Stimulated activated CD4-positive, alpha-beta T cell treated with anti-CD3 and anti-CD28 coated beads, Interleukin-12 subunit alpha, Interleukin-12 subunit beta, amount 100 ng/mL, for 4 hours (primary cell): ENCODE measurements at regions not wholly inside any gene's neighbourhood (a gene's known extent, or its start where the extent isn't known, plus 50 kb on each side); places are given as distances from the start of the nearest gene placed in this dataset.

Experiments
- DNase-seq: peaks from one replicate; pipeline ENCODE4 v3.0.0-alpha.2; 2020

DNA sequence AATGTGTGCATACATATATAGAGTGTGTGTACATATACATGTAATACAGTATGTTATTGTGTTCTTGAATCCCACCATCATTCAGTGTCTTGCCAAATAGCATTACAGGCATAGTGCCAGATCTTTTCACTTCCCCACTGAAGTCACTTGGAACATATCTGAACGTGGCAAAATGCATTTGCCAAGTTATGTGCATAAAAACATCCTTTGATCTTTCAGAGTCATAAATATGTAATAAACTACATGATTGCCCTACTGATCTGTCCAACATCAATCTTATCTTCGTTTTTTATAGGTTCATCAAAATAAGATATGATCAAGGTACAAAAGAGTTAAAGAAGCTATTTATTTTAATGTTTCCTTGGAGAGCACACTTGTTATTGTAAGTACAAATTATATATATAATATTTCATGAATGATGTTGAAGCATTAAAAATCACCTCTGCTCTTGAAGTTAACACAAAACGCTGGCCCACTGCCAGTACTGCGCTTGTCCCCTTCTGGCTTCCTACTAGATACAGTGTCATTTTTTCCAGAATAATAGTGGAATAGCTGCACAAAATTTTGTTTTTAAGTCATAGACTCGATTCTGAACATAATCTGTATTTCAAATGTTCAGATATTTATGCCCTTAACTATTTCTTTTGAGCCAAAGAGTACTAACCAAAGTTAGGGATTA is 549.5 kb upstream of the ARRDC4 start:
- no peak for DNase-seq

DNA sequence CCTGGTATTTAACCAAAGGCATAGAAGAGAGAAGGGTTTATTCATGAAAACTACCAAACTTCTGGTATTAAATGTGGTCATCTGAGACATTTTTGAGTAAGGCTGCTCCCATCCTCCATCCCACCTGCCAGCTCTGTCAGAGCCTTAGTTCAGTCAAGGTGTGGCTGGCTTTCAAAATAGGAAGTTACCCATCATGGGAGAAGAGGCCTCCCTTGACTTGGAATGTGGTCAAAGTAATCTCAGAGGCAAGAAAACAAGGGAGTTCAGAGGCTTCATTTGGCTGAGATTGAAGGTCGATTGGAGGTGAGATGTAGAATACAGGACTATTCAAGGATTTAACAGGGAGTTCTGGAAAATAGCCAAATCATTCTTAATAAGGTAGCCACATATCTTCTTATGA is 540.4 kb upstream of the ARRDC4 start:
- no peak for DNase-seq

DNA sequence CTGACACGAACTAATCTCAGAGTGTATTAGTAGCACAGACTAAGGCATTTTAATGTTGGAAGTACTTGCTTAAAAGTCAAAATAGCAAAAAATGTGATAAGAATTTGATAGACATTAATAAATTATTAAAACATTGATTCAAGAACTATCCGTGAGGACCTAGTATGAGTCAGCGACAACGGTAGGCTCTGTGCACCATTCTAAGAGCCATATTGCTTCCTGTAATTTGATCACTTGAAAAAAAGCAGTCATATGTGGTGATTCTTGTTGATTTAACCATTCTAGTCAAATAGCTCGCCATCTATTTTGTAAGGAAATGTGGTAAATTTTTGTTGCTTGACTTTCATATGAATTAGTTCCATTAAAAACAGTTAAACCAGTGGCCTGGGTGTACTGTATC is 534.9 kb upstream of the ARRDC4 start:
- DNase-seq: no peak

DNA sequence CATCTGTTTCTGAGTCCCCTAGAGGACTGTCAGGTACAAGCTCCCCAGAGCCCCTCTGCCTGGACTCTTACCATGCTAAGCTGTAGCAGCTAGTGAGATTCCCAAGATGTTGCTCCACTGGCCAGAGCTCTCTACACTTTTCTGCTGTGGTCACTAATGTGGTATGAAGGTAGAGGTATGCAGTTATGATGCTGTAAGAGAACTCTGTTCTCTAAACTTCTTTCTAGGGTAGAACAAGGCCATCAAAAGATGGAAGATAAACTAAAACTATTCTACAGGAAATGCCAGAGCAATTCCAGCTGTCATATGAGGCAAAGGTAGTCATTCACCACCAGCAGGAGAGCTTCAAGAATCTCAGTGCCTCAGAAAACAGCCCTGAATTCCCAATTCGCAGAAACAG is 517.4 kb upstream of the ARRDC4 start:
- DNase-seq: no peak

DNA sequence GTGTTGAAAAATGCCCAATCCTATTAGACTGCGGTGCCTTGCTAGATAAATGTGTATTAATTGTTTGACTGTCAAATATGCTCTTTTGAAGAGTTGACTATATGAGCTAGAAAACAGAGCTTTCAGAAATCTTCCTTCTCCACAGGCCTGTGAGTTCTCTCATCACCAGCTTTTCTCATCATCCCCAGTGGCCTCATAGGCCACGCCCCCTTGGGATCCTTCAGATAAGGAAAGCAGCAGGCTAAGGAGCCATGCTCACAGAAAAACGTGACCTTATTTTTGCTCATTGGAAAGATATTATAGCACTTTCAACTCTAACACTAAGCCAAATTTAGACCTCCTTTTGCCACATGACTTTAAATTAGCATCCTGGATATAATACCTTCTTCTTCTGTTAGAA is 514.4 kb upstream of the ARRDC4 start:
- no peak for DNase-seq

DNA sequence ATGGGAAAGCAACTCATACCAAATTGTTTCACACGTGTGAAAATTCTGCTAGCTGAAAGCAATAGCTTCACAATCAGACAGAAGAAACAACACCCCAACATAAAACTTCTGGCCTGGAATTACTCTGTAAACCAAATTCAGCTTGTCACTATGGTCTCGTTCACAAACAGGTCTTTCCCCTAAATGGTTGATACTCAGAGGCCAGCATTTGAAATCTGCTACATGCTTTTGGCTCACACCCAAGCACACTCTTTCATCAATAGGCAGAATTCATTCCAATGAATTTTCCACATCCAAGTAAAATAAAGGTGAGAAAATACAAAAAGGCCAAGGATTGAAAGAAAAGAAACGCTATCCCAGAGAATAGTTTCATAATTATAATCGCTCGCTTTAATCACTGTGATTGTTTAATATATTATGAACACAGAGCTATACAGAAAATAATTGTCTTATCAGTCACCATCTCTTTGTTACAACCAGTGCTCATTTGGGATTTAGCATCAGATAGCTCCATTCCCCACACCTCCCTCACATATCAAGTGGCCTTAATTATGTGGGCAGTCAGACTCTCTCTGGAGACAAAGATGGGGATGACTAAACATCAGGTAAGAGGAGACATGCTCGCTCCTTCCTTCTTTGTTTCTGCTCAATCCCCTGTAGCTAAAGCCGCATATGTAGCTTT is 503.8 kb upstream of the ARRDC4 start:
- DNase-seq: no peak

DNA sequence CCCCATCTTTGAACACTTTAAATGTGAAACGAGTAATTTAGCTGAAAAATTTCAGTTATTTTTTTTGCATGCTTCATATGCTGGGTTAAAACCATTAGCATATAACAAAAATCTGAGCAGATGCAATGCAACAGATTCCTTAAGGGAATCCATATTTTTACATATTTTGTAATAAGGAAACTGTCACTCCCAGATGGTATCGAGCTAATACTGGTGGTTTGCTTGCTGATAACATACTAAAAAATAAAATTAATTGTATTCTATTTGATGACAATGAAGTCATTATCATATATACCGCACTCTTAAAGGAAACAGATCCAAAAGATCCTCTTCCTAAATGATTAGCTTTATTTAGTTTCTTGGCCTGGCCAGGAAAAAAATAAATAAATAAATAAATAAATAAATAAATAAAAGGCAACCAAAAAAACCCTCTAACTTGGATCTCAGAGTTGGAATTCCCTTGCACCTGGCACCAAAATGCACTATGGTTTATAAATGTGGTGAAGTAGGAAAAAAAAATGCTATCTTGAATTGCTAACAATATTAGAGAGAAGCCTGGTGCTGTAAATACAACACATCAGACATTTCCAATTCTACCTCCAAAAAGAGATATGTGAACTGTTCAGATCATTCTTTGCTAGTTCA is 503.2 kb upstream of the ARRDC4 start:
- no peak for DNase-seq

DNA sequence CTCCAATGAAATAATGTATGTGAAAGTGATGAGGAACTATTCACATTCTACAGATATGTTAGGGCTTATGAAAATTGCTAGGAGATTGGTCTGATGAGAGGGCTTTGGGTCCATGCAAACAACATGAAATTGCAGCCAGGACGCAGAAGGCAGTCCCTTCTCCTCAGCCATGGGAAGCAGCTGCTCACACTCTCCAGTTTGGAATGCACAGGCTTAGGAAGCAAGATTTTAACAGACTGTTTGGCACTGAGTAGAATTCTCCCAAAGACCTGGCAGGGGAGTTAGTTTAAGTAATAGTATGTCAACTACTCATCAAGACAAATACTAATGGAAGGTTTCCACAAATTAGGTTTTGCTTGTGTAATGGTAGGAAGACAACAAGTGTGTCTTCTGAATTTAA is 500.7 kb upstream of the ARRDC4 start:
- no peak for DNase-seq

DNA sequence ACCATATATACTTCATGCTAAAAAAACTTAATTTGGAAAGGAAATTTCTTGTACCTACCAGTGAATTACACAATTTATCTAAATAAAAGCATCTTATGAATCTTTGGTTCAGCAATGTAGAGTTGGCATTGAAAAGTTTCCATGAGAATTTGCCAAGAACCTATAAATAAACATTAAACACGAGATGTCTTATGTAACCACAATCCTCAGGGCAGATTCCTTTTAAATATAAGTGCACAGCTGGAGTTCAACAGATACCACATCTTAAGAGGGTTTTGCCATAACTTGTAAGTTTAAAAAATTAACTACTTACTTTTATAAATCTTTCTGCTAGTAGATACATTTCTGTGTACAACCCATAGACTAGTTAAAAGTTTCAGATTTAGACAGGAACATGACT is 499.3 kb upstream of the ARRDC4 start:
- no peak for DNase-seq

DNA sequence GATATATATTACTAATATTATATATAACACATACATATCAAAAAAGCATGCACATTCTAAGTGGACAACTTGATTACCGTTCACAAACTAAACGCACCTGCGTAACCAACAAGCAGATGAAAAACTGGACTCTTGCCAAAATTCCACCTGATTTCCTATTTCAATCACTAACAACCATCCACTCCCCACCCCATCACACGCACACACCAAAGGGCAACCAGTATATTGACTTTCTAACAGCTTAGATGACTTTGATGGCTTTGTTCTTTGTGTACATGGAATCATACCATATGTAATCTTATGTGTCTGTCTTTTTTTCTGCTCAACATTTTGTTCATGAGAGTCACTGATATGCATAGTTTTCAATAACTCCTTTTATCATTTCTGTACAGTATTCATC is 496.8 kb upstream of the ARRDC4 start:
- DNase-seq: no peak

DNA sequence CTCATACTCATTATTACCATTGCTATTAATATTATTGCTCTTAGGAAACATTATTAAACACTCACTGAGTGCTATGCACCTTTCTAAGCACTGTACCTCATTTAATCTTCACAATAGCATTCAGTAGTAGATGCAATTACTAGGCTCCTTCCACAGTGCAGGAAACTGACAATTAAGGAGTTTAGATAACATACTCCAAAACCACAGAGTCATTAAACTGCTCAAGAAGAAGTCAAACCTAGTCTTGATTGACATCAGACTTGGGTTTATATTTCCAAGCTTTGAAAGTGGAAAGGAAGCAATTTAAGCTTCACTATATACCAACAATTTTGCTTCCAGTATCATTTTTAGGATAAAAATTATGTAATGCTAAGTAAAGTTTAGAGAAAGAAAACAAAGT is 490.1 kb upstream of the ARRDC4 start:
- DNase-seq: no peak

DNA sequence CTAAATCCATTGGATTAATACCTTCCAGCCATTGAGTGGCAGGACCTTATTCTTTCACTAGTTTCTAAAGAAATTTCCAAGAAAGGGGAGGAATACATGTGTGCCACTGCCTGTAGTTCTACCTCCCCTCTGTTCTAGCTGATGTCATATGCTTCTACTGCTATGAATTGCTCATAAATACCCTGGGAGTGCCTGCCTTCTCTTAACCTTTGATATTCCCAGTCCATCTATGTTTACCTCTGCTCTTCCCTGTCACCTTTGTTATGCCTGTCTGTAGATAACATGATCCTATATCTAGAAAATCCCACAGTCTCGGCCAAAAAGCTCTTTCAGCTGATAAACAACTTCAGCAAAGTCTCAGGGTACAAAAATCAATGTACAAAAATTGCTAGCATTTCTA is 486.9 kb upstream of the ARRDC4 start:
- no peak for DNase-seq

DNA sequence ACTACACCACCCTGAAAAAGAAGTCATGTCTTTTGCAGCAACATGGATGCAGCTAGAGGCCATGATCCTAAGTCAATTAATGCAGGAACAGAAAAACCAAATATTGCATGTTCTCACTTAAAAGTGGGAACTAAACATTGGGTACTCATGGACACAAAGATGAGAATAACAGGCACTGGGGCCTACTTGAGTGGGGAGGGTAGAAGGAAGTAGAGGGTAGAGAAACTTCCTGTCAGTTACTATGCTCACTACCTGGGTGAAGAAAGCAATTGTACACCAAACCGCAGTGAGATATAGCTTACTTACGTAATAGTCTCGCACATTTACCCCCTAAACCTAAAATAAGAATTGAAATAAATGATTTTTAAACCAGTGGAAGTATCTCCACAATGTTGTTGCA is 480.5 kb upstream of the ARRDC4 start:
- no peak for DNase-seq

DNA sequence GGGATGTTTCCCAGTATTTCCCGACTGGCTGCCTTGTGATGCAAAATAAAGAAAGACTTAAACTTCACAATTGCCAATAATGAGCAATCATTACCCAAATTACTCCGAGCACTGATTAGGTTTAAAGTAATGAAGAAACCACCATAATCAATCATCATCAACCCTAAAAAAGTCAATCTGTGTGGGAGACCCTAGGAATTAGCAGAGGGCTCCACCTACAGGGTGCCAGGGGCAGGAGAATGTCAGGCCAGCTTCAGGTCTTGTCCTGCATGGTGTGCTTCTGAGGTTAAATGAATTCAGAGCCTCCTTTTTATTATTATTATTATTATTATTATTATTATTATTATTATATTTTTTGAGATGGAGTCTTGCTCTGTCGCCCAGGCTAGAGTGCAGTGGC is 478.0 kb upstream of the ARRDC4 start:
- DNase-seq: no peak

DNA sequence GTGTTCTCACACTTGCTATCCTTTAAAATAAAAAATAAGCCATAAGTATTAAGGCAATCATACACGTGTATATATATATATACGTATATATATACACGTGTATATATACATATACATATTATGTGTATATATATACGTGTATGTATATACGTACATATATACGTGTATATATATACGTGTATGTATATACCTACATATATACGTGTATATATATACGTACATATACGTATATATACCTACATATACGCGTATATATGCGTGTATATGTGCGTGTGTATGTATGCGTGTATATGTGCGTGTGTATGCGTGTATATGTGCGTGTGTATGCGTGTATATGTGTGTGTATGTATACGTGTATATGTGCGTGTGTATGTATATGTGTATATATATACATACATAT is 477.3 kb upstream of the ARRDC4 start:
- DNase-seq: no peak

DNA sequence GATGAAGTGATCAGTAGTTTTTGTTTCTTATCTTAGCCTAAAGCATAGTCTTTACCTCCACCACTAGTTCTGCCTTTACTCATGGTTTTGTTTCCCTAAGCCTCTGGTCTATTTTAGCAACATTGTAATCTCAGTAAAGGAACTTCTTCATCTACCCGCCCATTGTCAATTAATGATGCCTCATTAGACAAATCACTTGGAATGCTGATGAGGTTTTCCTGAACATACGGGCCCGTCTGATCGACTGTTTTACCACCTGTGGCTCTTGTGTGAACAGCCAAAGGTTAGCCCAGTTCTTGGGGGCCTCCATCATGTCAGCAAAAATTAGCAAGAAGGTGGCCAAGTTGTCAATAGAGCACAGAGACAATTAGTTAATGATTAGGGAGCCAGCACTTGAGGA is 470.1 kb upstream of the ARRDC4 start:
- no peak for DNase-seq

DNA sequence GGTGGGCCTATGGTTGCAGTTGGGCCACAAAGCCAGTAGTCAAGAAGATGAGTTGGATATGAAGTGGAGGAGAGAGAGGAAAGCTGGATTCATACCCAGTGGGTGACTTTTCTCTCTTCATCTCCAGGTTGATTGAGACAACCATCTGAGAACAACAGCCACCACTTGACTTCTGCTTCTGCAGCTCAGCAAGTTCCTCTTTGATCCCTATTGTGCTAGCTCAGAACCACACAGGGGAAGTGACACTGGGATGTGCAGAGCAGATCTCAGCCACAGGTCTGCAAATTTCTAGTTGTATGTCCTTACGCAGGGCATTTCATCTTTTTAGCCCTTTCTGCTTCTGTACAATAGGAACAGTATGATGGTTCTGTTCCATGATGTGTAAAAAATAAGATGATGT is 459.2 kb upstream of the ARRDC4 start:
- DNase-seq: no peak

DNA sequence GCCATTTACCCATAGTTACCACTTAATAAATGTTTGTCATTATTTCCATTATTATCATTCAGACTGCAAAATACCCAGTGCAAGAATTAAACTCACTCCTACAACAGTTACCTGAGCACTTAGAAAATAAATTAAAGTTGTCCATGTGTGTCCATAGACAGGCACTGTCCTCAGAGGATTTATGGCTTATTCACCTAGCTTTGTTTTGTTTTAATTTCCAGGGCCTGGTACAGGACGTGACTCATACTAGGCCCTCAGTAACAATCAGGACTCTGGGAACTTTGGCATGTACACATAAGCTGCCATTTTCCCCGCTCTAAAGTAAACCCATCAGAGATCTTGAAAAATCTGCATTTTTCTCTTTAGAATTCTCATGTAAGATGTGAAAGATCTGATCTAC is 458.5 kb upstream of the ARRDC4 start:
- DNase-seq: no peak

DNA sequence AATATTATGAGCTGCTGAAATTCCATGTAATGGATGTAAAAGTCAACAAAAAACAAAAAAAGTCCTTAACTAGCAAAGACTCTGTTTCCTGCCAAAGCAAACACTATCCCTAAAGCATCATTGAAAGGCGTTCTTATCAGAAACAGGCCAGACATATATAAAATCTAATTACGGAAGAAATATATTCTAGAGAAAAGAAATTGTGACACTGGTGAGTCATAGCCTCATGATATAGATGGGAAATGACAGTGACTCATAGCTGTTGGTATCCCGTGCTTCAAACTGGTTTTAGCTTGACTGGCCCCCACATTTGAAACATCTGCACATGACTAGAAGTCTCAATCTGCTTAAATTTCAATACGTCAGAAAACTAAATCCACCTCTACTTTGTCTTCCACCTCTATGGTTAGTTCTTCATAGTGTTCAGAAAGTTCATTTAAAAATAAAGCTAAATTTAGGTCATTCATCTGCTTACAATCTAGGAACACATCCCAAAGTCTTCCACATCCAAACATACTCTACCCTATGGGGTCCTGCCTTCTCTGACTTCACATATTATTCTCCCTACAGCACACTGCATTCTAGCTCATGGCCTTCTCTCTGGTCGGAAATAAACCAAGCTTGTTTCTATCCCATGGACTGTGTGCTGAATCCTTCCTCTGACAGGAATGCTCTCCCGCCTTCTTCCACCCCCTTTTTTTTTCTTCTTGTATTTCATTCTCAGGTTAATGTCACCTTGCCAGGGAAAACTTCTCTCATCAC is 456.3 kb upstream of the ARRDC4 start:
- no peak for DNase-seq

DNA sequence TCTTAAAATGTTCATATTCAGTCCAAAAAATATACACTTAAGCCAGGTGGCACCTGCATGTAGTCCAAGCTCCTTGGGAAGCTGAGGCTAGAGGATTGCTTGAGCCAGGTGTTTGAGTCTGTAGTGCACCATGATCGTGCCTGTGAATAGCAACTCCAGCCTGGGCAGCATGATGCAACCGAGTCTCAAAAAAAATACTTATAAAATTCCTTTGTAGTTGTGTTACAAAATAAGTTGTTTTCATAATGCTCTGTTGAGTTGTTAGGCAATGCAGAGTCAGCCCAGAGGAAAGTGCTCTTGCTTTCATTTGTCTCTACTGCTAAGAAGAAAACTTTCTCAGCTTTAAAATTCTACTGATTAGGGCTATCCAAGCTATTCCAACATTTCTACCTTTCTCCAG is 442.8 kb upstream of the ARRDC4 start:
- no peak for DNase-seq

DNA sequence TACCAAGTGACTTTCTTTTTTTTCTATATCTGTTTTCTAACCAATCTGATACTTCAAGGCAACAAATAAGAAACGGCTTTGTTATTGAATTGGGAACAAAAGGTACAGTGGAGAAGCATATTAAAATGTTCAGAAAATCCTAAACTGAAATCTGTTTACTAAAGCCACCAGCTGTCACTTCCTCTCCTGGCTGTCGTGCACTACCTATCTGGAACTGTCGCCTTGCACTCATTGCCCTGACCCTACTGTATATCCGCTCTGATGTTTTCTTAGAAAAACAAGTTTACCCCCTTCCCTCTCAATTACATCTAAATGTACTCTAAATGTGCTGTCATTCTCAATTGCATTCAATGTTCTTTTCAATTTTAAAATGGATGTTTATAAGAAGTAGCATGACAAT is 439.8 kb upstream of the ARRDC4 start:
- no peak for DNase-seq

DNA sequence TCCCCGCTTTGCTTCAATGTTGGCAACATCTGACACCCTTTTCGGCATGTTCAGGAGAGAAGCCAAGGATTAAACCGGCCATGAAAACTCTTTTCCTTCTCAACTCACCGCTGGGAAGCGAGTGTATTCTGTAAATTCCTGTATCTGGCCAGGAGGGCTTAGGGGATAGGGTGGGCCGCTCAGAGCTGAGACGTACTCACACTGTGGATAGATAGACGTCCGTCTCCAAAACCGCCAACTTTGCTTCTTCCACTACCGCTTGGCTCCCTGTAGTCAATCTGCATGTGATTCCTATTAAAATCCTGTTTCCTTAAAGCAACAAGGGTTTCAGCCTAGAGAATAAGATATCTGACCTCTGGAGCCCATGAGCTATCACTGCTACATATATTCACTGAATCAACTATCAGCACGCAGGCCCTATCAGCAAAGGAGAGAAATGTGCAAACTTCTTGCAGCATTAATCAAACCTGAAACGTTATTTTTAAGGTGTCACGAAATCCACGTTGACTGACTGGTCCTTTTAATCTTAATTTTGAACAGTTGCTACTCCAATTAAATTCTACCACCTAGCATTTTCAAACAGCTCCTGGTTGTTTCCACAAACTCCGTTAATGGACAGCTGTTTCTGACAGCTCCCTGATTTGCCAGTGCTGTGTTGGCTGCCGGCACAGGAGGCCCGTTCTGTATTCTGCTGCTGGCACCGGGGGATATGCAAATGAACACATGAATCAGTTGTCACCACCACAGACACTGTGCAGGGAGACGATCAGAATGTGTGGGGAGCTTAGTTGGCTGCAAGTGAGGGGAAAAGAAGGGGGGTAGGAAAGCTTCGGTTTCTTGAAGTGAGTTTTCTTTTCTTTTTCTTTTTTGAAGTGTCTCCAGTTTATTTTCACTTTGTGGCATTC is 438.9 kb upstream of the ARRDC4 start:
- no peak for DNase-seq

DNA sequence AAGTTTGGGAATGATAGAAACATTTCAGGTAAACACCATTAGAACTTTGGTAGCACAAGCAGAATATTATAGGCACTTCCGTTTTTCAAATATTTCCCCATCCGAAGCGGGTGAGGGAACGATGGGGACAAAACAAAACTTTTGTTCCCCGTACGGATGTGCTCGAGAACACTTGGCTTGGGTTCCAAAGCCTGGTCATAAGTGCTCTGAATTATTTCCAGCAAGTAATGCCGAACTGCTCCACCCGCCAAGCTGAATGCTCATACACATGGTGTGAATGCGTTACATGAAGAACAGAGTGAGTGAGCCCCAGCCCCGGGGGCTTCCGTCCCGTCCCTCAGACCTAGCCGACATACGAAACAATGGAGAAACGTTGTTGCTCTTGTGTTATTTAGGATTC is 438.2 kb upstream of the ARRDC4 start:
- no peak for DNase-seq
